Endodermal cell (in vitro differentiated cells): ENCODE measurements at regions not wholly inside any gene's neighbourhood (a gene's known extent, or its start where the extent isn't known, plus 50 kb on each side); places are given as distances from the start of the nearest gene placed in this dataset.

Experiments
- DNase-seq: peaks from one replicate; pipeline ENCODE4 v3.0.0-alpha.2; 2017
- H3K27ac ChIP-seq: 2 replicates; pipeline ENCODE4 v1.5.1; 2013; ENCODE audit warnings: mild to moderate bottlenecking, low read depth, low read length, moderate library complexity
- H3K27me3 ChIP-seq: 2 replicates; pipeline ENCODE4 v1.6.1; 2013; ENCODE audit warnings: mild to moderate bottlenecking, low read length, moderate library complexity; ENCODE audit not compliant: insufficient read depth, control insufficient read depth, poor library complexity, severe bottlenecking
- H3K36me3 ChIP-seq: 2 replicates; pipeline ENCODE4 v1.7.0; 2013; ENCODE audit warnings: mild to moderate bottlenecking, low read length, moderate library complexity; ENCODE audit not compliant: control insufficient read depth, insufficient read depth
- H3K4me1 ChIP-seq: one replicate; pipeline ENCODE4 v1.7.0; 2013; ENCODE audit warnings: low read length; ENCODE audit not compliant: control insufficient read depth, insufficient read depth
- H3K4me3 ChIP-seq: 2 replicates; pipeline ENCODE4 v1.5.1; 2013; ENCODE audit warnings: mild to moderate bottlenecking, low read length, moderate library complexity
- H3K9ac ChIP-seq: 2 replicates; pipeline ENCODE4 v1.6.1; 2013; ENCODE audit warnings: mild to moderate bottlenecking, low read length, moderate library complexity; ENCODE audit not compliant: poor library complexity, severe bottlenecking; ENCODE audit errors: extremely low read depth
- H3K9me3 ChIP-seq: 2 replicates; pipeline ENCODE4 v1.6.1; 2013; ENCODE audit warnings: mild to moderate bottlenecking, low read length, moderate library complexity; ENCODE audit not compliant: control insufficient read depth
- H3K27ac Mint-ChIP-seq: 2 replicates; pipeline ENCODE4 v1.8.0; 2020; ENCODE audit warnings: mixed read lengths
- H3K27me3 Mint-ChIP-seq: 2 replicates; pipeline ENCODE4 v1.8.0; 2021; ENCODE audit warnings: mild to moderate bottlenecking, mixed read lengths; ENCODE audit not compliant: insufficient read depth
- H3K36me3 Mint-ChIP-seq: 2 replicates; pipeline ENCODE4 v1.8.0; 2020; ENCODE audit warnings: low read depth, mixed read lengths
- H3K4me1 Mint-ChIP-seq: 2 replicates; pipeline ENCODE4 v1.8.0; 2020; ENCODE audit warnings: mixed read lengths
- H3K4me3 Mint-ChIP-seq: 2 replicates; pipeline ENCODE4 v1.8.0; 2020; ENCODE audit warnings: mild to moderate bottlenecking, moderate library complexity, mixed read lengths
- H3K9me3 Mint-ChIP-seq: 2 replicates; pipeline ENCODE4 v1.8.0; 2020; ENCODE audit warnings: mild to moderate bottlenecking, mixed read lengths
- WGBS, 2 experiments: methylation state at CpG; one replicate each; pipeline versions ENCODE4 v1.1.5 to v1.1.7; 2013; ENCODE audit warnings: missing lambda C conversion rate in 2 of 2, mixed read lengths in 1 of 2; ENCODE audit not compliant: insufficient coverage in 1 of 2, insufficient read length in 1 of 2; 5-methylcytosine and 5-hydroxymethylcytosine counted together
- TF ChIP-seq, protein P1 (sequence below): fragments of 200-600 bp; sonication (generic); conservative IDR thresholded peaks from 2 replicates; pipeline ENCODE4 v1.5.0; 2021; ENCODE audit warnings: antibody characterized with exemption, mild to moderate bottlenecking

GRCh38 chr2:150107816-150108215, 379.7 kb downstream of the RND3 start:
- Mint-ChIP-seq H3K9me3 (peaks cover 6% of the 10 kb centered on the region), H3K27me3 (peaks cover 8% of the 10 kb centered on the region), H3K4me1 (no peaks in the 10 kb centered on the region), H3K27ac (no peak overlapping the region), H3K36me3 (no peaks in the 10 kb centered on the region), H3K4me3 (no peak overlapping the region)
- Histone ChIP-seq H3K9me3 (no peaks in the 10 kb centered on the region), H3K27ac (no peak overlapping the region), H3K4me1 (no peaks in the 10 kb centered on the region), H3K36me3 (no peaks in the 10 kb centered on the region), H3K9ac (no peak overlapping the region), H3K4me3 (no peak overlapping the region), H3K27me3 (no peaks in the 10 kb centered on the region)
- TF ChIP-seq, protein P1, sequence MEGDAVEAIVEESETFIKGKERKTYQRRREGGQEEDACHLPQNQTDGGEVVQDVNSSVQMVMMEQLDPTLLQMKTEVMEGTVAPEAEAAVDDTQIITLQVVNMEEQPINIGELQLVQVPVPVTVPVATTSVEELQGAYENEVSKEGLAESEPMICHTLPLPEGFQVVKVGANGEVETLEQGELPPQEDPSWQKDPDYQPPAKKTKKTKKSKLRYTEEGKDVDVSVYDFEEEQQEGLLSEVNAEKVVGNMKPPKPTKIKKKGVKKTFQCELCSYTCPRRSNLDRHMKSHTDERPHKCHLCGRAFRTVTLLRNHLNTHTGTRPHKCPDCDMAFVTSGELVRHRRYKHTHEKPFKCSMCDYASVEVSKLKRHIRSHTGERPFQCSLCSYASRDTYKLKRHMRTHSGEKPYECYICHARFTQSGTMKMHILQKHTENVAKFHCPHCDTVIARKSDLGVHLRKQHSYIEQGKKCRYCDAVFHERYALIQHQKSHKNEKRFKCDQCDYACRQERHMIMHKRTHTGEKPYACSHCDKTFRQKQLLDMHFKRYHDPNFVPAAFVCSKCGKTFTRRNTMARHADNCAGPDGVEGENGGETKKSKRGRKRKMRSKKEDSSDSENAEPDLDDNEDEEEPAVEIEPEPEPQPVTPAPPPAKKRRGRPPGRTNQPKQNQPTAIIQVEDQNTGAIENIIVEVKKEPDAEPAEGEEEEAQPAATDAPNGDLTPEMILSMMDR: no peak
- 92% methylated on average over 2 of the region's 2 CpGs; no CpG with 5 or more reads in 1 of the 2 experiments for WGBS, 2 experiments
- DNase-seq: no peak

GRCh38 chr2:150107170-150107569, 380.3 kb downstream of the RND3 start:
- H3K4me3 Mint-ChIP-seq: no peak overlapping the region
- Histone ChIP-seq H3K36me3 (no peaks in the 10 kb centered on the region), H3K4me3 (no peak overlapping the region), H3K4me1 (no peaks in the 10 kb centered on the region), H3K9ac (no peak overlapping the region), H3K27ac (no peak overlapping the region), H3K9me3 (no peaks in the 10 kb centered on the region), H3K27me3 (no peaks in the 10 kb centered on the region)
- no peak for DNase-seq
- no peaks in the 10 kb centered on the region for H3K4me1 Mint-ChIP-seq
- H3K27me3 Mint-ChIP-seq: peaks cover 7% of the 10 kb centered on the region
- peaks cover 6% of the 10 kb centered on the region for H3K9me3 Mint-ChIP-seq
- WGBS, 2 experiments: 80 to 94% methylated on average over 1 of the region's 1 CpG
- TF ChIP-seq, protein P1: no peak
- no peak overlapping the region for H3K27ac Mint-ChIP-seq
- H3K36me3 Mint-ChIP-seq: no peaks in the 10 kb centered on the region

- H3K9ac ChIP-seq: no peak overlapping the region
- no peaks in the 10 kb centered on the region for H3K27me3 ChIP-seq
- H3K27ac ChIP-seq: no peak overlapping the region
- TF ChIP-seq, protein P1: no peak
- H3K9me3 Mint-ChIP-seq: peaks cover 6% of the 10 kb centered on the region
- H3K36me3 Mint-ChIP-seq: no peaks in the 10 kb centered on the region
- no peak overlapping the region for H3K27ac Mint-ChIP-seq
- no peaks in the 10 kb centered on the region for H3K9me3 ChIP-seq
- WGBS, 2 experiments: 67% methylated on average over 2 of the region's 2 CpGs
- H3K4me1 Mint-ChIP-seq: peaks cover 5% of the 10 kb centered on the region
- H3K4me3 ChIP-seq: no peak overlapping the region
- no peak overlapping the region for H3K4me3 Mint-ChIP-seq
- H3K4me1 ChIP-seq: peaks cover 6% of the 10 kb centered on the region
- H3K36me3 ChIP-seq: no peaks in the 10 kb centered on the region
- no peak for DNase-seq
- no peaks in the 10 kb centered on the region for H3K27me3 Mint-ChIP-seq
These were observed 385.5 kb downstream of the RND3 start for GRCh38 chr2:150101947-150102346.
